Vagina (tissue), 2 donors: ENCODE measurements at regions not wholly inside any gene's neighbourhood (a gene's known extent, or its start where the extent isn't known, plus 50 kb on each side); places are given as distances from the start of the nearest gene placed in this dataset.

Experiments used
- CTCF ChIP-seq, 3 experiments: fragments of 450-650 bp in 2 of 3; fragments of 200-600 bp in 1 of 3; sonication (generic) in 1 of 3; IDR thresholded peaks; one replicate each; pipeline ENCODE4 v1.5.1; 2017 to 2019; ENCODE audit warnings: antibody characterized with exemption in 3 of 3, mild to moderate bottlenecking in 2 of 3, moderate library complexity in 2 of 3
- POLR2A ChIP-seq, 2 donors: fragments of 450-650 bp; IDR thresholded peaks; one replicate each; pipeline ENCODE4 v1.6.1; 2017; ENCODE audit warnings: antibody characterized with exemption in 2 of 2, mild to moderate bottlenecking in 2 of 2, moderate library complexity in 2 of 2

GRCh38 chr4:38411092-38411491, 252.9 kb upstream of the KLF3 start:
- TF ChIP-seq POLR2A (IDR thresholded peaks at IDR 0.05) (no peak), CTCF (IDR thresholded peaks at IDR 0.05) (no peak)
